Body of pancreas (tissue), 4 donors: ENCODE measurements at regions not wholly inside any gene's neighbourhood (a gene's known extent, or its start where the extent isn't known, plus 50 kb on each side); places are given as distances from the start of the nearest gene placed in this dataset.

Source experiments
- CTCF ChIP-seq, 7 experiments: fragments of 450-650 bp in 4 of 7; fragments of 200-600 bp in 3 of 7; sonication (generic) in 3 of 7; IDR thresholded peaks; one replicate each; pipeline ENCODE4 v1.5.1; 2016 to 2019; ENCODE audit warnings: antibody characterized with exemption in 7 of 7
- POLR2A ChIP-seq, 3 donors: fragments of 450-650 bp; IDR thresholded peaks; one replicate each; pipeline ENCODE4 v1.6.1; 2016; ENCODE audit warnings: antibody characterized with exemption in 3 of 3, mild to moderate bottlenecking in 2 of 3

DNA sequence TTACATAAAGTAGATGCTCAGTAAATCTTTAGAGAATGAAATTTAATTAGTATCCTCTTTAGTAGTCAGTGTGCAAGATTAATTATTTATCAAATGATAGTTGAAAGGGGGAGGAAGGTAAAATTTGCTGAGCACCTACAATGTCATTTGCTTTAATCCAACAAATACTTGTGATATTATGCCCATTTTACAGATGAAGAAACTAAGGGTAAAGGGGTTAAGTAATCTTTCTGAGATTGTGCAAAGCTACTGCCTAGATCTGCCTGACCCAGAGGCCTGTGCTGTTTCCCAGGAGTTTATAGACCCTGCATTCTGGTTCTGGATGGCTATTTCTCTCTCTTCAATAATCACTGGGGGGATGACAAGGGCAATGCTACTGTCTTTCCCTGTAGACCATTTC lies 58.3 kb upstream of the BACH2 start:
- no peak for TF ChIP-seq POLR2A (IDR thresholded peaks at IDR 0.05)
- no peak for TF ChIP-seq CTCF (IDR thresholded peaks at IDR 0.05)
